AG10803 (cell line): ENCODE measurements at regions not wholly inside any gene's neighbourhood (a gene's known extent, or its start where the extent isn't known, plus 50 kb on each side); places are given as distances from the start of the nearest gene placed in this dataset.

Source experiments
- DNase-seq: peaks from one replicate; pipeline ENCODE4 v3.0.0; 2010; ENCODE audit warnings: low read depth
- H3K4me3 ChIP-seq: 2 replicates; pipeline ENCODE4 v1.5.1; 2011; ENCODE audit warnings: mild to moderate bottlenecking, low read length, control low read depth
- CTCF ChIP-seq: conservative IDR thresholded peaks from 2 replicates; pipeline ENCODE4 v1.5.1; 2011; ENCODE audit warnings: mild to moderate bottlenecking, low read length, control low read depth, inconsistent platforms

DNA sequence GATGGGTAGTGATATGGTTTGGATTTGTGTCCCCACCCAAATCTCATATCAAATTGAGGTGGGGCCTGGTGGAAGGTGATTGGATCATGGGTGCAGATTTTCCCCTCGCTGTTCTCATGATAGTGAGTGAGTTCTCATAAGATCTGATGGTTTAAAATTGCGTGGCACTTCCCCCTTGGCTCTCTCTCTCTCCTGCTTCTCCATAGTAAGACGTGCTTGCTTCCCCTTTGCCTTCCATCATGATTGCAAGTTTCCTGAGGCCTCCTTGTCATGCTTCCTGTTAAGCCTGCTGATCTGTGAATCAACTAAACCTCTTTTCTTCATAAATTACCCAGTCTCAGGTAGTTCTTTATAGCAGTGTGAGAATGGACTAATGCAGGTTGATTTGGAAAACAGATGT, 223.2 kb upstream of the APCDD1 start:
- H3K4me3 ChIP-seq, result no peak overlapping the region
- no peak for TF ChIP-seq CTCF
- no peak for DNase-seq

GRCh38 chr18:10232062-10232461, 222.4 kb upstream of the APCDD1 start:
- peak; percentile 28 for DNase-seq
- TF ChIP-seq CTCF, result no peak
- no peak overlapping the region for H3K4me3 ChIP-seq

DNA sequence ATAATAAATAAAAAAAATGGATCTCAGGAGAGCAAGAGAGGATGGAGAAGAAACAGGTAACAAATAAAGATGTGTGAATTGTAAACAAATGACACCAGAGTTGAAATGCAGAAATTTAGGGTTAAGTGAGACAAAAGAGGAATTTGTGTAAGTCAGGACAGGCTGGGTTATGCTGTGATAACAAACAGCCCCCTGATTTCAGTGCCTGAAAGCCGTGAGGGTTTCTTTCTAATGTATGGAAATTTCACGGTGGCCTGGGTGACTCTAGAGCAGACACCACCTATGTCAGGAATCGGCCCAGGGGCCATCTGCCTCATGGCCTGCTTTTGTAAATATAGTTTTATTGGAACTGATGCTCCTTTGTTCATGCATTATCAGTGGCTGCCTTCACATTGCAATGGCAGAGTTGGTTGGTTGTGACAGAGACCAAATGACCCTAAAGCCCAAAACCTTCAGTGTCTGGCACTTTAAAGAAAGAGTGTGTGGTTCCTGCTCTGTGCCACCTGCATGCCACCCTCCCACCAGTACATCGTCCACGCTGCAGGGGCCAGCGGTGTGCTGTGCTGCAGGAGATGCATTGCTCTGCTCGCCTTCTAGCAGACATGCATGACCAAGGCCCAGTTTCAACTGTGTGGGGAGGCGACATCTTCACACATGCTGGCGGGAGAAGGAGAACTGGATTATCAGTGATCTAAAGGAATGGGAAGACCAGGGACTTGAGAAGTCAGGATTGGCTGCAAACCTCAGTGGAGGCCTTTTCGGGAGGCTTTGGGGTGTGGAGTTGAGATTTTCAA, 221.2 kb upstream of the APCDD1 start:
- DNase-seq, result no peak
- H3K4me3 ChIP-seq, result no peak overlapping the region
- no peak for TF ChIP-seq CTCF

DNA sequence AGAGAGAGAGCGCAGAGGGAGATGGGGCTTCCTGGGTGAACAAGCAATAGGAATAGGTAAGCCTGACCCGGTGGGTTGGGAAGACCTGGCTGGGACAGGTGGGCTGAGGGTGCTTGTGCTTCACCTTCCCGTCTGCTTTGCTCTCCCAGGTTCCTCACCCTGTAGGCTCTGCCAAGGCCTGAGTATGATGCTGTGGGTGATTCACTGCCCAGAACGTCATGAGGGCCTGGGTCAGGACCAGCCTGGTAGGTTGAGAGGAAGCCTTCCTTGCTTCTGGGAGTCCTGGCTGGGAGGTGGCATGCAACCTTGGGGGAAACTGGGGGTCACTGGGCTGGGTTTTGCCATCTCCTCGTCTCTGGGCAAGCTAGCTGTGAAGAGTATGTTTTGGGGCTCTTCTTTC, 220.2 kb upstream of the APCDD1 start:
- TF ChIP-seq CTCF, result no peak
- no peak overlapping the region for H3K4me3 ChIP-seq
- peak; percentile 29 for DNase-seq

GRCh38 chr18:10234912-10235660, 219.3 kb upstream of the APCDD1 start:
- peak; percentile 92 for DNase-seq
- TF ChIP-seq CTCF, result no peak

DNA sequence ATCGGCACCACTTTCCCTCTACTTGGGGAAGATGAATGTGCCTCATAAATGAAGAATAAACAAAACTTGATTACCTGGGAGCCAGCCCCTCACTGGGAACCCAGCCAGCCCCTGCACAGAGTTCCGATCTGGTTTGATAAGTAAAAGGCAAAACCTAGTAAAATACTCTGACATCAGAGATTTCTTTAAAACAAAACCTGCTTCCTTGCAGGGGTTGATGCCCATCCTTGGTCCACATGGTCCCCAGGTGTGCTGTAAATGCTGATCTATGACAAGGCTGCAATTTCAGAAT, 218.8 kb upstream of the APCDD1 start:
- no peak overlapping the region for H3K4me3 ChIP-seq
- DNase-seq, result no peak
- no peak for TF ChIP-seq CTCF

More at GRCh38 chr18:10234912-10235660, 219.3 kb upstream of the APCDD1 start:
- H3K4me3 ChIP-seq, result no peak overlapping the region

- no peak for TF ChIP-seq CTCF
- H3K4me3 ChIP-seq, result no peak overlapping the region
- DNase-seq, result peak; percentile 87
Observed at GRCh38 chr18:10239103-10239502, 215.3 kb upstream of the APCDD1 start.
